ENCODE measurements at regions not wholly inside any gene's neighbourhood (a gene's known extent, or its start where the extent isn't known, plus 50 kb on each side); places are given as distances from the start of the nearest gene placed in this dataset.

- DNase-seq (ENCODE audit: low read depth): no peak
- H3K27me3 ChIP-seq (ENCODE audit: control insufficient read depth, insufficient read depth, low read length): no peaks in the 10 kb centered on the region
- H3K4me3 ChIP-seq (ENCODE audit: low read depth, low read length): no peak overlapping the region
- no peak for TF ChIP-seq CTCF (IDR thresholded peaks at IDR 0.05; ENCODE audit: insufficient read depth, low read length, severe bottlenecking)
- no peaks in the 10 kb centered on the region for H3K36me3 ChIP-seq (ENCODE audit: control insufficient read depth, insufficient read depth, low read length)
- peak; percentile 52 for FAIRE-seq
These were observed 1210.3 kb upstream of the ZEB2 start for GRCh38 chr2:145729993-145730770.

- Histone ChIP-seq H3K36me3 (ENCODE audit: control insufficient read depth, insufficient read depth, low read length) (no peaks in the 10 kb centered on the region), H3K4me3 (ENCODE audit: low read depth, low read length) (no peak overlapping the region), H3K27me3 (ENCODE audit: control insufficient read depth, insufficient read depth, low read length) (no peaks in the 10 kb centered on the region)
- DNase-seq (ENCODE audit: low read depth): no peak
- TF ChIP-seq CTCF (IDR thresholded peaks at IDR 0.05; ENCODE audit: insufficient read depth, low read length, severe bottlenecking): no peak
- no peak for FAIRE-seq
These were observed 1209.6 kb upstream of the ZEB2 start for GRCh38 chr2:145729481-145729880.

- FAIRE-seq: no peak
- no peak for TF ChIP-seq CTCF (IDR thresholded peaks at IDR 0.05; ENCODE audit: insufficient read depth, low read length, severe bottlenecking)
These were observed 1208.6 kb upstream of the ZEB2 start for GRCh38 chr2:145728511-145728910.

GRCh38 chr2:145725876-145726275 lies 1206.0 kb upstream of the ZEB2 start:
- Histone ChIP-seq H3K27me3 (ENCODE audit: control insufficient read depth, insufficient read depth, low read length) (no peaks in the 10 kb centered on the region), H3K4me3 (ENCODE audit: low read depth, low read length) (no peak overlapping the region), H3K36me3 (ENCODE audit: control insufficient read depth, insufficient read depth, low read length) (no peaks in the 10 kb centered on the region)
- no peak for DNase-seq (ENCODE audit: low read depth)
- TF ChIP-seq CTCF (IDR thresholded peaks at IDR 0.05; ENCODE audit: insufficient read depth, low read length, severe bottlenecking): no peak
- FAIRE-seq: no peak

More at GRCh38 chr2:145728511-145728910, 1208.6 kb upstream of the ZEB2 start:
- DNase-seq (ENCODE audit: low read depth): no peak
- no peak overlapping the region for H3K4me3 ChIP-seq (ENCODE audit: low read depth, low read length)
- H3K36me3 ChIP-seq (ENCODE audit: control insufficient read depth, insufficient read depth, low read length): no peaks in the 10 kb centered on the region
- no peaks in the 10 kb centered on the region for H3K27me3 ChIP-seq (ENCODE audit: control insufficient read depth, insufficient read depth, low read length)

- TF ChIP-seq CTCF (IDR thresholded peaks at IDR 0.05; ENCODE audit: insufficient read depth, low read length, severe bottlenecking): no peak
- DNase-seq (ENCODE audit: low read depth) (no peak), FAIRE-seq (no peak)
- Histone ChIP-seq H3K27me3 (ENCODE audit: control insufficient read depth, insufficient read depth, low read length) (no peaks in the 10 kb centered on the region), H3K4me3 (ENCODE audit: low read depth, low read length) (no peak overlapping the region), H3K36me3 (ENCODE audit: control insufficient read depth, insufficient read depth, low read length) (no peaks in the 10 kb centered on the region)
These were observed 1204.5 kb upstream of the ZEB2 start for GRCh38 chr2:145724311-145724898.

Data from bronchial epithelial cell (primary cell).